Fibroblast of skin of left biceps (primary cell): ENCODE measurements at regions not wholly inside any gene's neighbourhood (a gene's known extent, or its start where the extent isn't known, plus 50 kb on each side); places are given as distances from the start of the nearest gene placed in this dataset.
"Not testable (repeated sequence)": the region's sequence is repeated elsewhere in the genome, so short reads cannot be mapped to it uniquely, and the experiment has no call there.

Experiments used
- DNase-seq, 2 experiments: peaks; one replicate each; pipeline ENCODE4 v3.0.0-alpha.2; 2013; ENCODE audit warnings: low read depth in 2 of 2

DNA sequence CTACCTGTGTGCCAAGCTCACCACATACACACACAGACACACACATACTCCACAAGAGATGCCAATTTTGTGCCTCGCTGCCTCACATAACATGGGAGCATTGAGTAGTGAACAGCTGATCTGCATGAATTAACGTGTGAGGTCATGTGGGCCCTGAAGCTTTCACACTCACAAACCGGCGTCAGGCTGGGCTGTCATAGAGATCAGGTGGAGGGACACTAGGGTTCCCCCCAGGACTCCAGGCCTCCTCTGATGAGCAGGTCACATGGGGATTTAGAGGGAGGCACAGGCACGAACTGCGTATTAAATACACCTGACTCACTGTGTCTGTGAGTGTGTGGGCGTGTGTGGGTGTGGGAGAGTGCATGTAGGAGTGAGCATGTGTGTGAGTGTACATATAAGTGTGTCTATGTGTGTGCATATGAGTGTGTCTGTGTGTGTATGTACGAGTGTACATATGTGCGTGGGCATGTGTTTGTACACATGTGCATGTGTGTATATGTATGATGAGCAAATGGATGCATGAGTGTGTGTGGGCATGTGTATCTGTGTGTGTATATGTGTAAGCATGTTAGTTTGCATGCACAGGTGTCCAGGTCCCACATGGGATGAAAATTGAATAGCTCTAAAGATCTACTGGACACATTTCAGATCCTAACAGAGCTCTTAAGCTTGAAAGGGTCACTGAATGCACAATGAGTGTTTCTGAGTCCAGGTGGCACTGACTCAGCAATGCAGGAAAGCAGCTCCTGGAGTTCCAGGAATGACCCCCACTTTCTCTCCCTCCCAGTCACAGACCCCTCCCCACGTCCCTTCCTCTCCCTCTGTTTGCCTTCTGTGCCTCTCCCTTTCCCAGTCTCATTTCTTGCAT lies 336.6 kb downstream of the PREX1 start:
- no peak for DNase-seq

DNA sequence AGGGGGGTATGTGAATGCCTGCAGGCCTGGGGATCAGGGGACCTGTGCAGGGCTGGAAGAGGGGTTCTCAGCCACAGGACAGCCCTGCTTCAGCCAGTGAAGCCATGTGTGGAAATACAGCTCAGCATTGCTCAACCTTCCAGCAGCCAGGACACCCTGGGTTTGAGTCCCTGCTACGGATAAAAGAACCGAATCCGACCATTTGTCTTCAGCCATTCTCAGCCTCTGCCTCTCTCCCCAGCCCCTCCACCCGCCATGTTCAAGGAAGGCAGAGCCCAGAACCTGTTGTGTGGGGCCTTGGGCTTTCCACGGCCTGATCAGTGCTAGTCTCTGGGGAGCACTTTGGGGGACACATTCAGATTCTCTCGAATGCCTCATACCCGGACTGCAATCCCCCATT lies 337.5 kb downstream of the PREX1 start:
- not testable (repeated sequence) for DNase-seq

DNA sequence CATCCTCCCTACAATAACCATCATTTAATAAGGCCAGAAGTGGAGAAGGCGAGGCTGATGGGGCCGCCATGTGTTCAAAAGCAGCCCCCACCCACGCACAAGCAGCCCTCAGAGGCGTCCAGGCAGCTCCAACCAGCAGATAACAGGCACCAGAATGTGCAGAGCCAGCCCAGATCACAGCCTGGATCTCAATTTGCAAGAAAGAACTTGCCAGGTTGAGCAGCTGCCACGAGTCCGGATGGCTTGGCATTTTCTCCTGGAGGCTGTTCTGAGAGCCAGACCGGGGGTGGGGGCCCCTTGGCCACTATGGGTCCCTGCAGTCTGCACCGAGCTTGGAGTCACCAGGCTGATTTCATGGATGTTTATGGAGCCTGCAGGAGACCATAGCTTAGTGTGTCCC lies 338.1 kb downstream of the PREX1 start:
- no peak for DNase-seq

GRCh38 chr20:48489046-48489463 lies 338.7 kb downstream of the PREX1 start:
- DNase-seq: no peak

- not testable (repeated sequence) for DNase-seq
Measured at GRCh38 chr20:48488334-48489034, 339.3 kb downstream of the PREX1 start.

- no peak for DNase-seq
Measured at GRCh38 chr20:48486065-48486464, 341.7 kb downstream of the PREX1 start.

DNA sequence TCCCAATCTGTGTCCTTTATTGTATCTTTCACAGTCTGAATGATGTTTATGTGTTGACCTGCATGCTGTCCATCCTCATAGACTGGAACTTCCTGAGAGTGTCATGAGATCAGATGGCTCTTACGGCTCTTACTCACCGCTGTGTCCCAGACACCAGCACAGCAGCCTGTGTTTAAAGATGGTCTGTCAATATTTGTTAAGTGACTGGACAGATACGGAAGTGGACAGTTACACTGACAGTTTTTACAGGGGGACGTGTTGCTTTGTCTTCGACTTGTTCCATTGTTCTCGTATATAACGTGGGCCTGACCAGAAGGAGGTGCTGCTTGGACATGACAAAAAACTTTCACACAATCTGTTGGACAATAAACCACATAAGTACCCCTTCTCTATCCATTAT lies 342.6 kb downstream of the PREX1 start:
- DNase-seq: not testable (repeated sequence)

DNA sequence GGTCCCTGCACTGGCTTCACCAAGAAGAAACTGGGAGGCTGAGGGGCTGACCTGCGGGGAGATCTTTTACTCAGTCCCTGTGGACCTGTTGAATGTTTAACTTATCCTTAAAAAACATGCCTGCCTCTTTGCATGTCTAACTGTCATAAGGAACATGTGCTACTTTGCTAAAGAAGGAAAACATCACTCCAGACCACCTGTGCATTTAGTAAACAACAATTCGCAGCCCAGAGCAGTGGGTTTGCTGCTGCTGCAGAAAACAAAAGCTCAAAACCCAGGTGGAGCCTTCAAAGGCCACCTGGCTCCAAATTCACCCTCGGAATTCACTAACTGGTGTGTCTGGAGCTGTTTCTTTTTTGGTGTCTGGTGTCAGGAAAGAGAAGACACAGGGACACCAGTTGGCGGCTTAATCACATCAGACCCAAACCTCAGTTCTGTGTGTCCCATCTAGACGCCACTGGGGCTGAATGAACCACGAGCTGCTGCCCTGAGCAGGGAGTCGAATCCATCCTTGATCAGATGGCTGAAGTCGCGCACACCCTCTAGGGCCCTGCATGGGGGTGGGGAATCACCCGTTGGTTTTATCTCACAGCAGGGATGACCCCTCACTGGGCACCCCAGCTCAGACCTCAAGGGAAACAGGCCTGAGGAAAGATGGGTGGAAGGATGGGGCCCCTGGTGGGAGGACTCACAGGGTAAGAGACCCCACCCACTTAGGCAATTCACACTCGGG lies 344.3 kb downstream of the PREX1 start:
- no peak for DNase-seq

- no peak for DNase-seq
Measured at GRCh38 chr20:48482790-48483189, 345.0 kb downstream of the PREX1 start.

GRCh38 chr20:48480216-48480772 lies 347.5 kb downstream of the PREX1 start:
- DNase-seq: no peak

DNA sequence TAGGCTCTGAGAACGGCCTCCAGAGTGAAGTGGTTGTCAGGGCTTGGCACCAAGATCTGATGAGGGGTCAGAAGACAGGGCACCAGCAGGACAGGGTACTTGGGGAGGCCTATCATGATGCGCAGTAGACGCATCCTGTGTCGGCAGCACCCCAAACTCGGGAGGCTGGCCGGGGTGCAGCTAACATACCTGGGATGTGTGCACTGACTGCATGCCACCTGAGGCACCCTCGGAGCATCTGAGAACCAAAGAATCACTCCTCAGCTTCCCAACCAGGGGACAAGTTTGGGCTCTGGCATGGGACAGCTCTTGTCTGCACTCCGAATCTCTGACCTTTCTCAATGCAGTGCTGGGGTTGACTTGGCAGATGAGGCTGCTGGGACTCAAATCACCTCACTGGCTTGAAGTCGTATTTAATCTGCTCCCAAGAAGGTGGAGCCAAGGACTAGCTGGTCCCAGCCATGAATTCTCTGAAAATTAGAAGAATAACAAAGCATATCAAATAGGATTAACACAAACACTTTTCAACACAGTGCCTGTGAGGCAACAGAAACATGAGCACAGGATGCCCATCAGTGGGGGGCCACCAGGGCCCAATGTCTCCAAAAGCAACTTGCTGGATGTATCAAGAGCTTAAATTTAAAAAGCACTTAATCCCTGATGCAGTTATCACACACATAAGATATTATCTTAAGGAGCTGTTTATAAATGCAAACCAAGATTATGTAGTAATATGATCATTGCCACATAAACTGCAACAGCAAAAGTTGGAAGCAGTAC lies 348.8 kb downstream of the PREX1 start:
- no peak for DNase-seq

DNA sequence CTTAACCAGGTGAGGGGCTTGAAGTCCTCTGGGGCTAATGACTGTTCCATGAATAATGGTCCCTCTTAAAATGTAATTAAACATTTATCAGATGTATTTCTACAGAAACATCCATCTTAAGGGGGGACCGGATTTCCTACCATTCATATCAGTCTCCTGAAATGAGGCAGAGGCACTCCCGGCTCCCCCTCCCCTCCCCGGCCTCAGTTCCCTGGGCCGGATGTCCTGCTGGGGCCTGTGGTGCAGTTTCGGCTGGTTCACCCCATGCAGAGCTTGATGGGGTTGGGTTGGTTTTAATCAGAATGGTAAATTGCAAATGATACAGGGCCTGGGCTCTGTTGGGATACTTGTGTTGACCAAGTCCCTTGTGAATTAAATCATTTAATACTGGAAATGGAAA lies 349.4 kb downstream of the PREX1 start:
- no peak for DNase-seq

GRCh38 chr20:48476854-48477253 lies 350.9 kb downstream of the PREX1 start:
- DNase-seq: no peak

- no peak for DNase-seq
Measured at GRCh38 chr20:48474022-48474421, 353.8 kb downstream of the PREX1 start.

GRCh38 chr20:48471759-48472408 lies 355.9 kb downstream of the PREX1 start:
- no peak for DNase-seq

DNA sequence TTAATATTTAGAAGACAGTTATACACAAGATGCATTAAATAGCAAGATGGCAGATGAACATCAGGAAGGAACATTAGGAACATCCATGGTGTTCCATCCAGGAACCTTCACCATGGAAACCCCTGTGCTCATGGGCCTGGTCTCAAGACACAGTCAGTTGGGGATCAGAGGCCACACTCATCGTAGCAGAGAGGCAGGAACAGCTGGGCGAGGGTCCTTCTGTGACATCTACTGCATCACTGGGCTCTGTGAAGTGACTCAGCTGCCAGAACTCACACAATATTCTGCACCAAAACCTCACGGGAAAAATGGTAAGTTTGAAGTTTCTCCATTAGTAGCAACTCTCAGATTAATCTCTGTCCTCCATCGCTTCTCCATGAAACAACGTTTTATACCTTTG lies 356.6 kb downstream of the PREX1 start:
- no peak for DNase-seq

DNA sequence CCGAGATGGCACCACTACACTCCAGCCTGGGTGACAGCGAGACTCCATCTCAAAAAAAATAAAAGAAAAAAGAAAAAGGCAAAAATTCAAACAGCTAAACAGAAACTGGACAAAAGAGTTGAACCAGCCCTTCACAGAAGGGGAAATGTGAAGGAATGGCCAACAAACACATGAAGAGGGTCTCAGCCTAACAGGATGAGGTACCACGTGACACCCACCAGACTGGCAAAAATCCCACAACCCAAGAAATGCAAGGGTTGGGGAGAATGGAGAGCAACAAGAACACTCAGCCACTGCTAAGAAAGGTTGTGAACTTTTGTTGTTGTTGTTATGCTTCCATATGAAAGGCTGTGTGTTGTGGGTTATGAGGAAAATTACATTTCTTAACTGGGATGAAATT lies 357.7 kb downstream of the PREX1 start:
- no peak for DNase-seq

DNA sequence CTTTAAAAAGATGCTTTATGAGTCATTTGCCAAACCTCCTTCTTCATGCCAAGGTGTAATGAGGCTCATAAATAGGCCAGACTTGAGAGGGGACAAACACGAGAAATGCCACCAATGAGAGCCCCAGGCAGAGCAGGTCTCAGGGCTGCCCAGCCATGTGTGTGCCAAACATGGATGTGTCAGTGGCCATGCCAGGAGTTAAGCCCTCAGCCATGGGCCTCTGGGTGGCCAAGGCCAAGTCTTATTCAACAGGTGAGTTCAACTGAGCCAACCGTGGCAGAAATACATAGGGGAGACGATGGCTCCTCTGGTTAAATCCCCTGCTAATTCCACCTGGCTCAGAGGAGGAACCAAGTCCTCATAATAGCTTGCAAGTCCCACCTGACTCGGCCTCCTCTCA lies 358.8 kb downstream of the PREX1 start:
- DNase-seq: no peak

DNA sequence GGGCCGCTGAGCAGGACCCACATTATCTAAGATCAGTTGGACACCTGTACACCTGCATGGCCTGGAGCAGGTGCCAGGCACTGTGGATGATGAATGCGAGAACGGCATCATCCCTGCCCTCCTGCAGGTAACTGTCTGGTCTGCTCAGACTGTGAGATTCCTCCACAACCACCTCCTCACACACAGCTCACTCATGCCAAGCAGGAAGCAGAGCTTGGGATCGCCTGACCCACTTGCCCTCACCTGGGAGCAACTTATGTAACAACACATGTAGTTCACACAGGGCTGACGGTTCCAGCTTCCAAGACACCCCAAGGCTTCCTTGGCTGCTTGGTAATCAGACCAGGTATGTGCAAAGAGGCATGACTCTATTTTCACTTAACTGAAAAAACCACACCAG lies 359.2 kb downstream of the PREX1 start:
- DNase-seq: no peak

GRCh38 chr20:48467622-48468021 lies 360.2 kb downstream of the PREX1 start:
- DNase-seq: no peak

- no peak for DNase-seq
Measured at GRCh38 chr20:48465271-48465670, 362.5 kb downstream of the PREX1 start.
